ENCODE measurements at regions not wholly inside any gene's neighbourhood (a gene's known extent, or its start where the extent isn't known, plus 50 kb on each side); places are given as distances from the start of the nearest gene placed in this dataset.
"Not testable (repeated sequence)": the region's sequence is repeated elsewhere in the genome, so short reads cannot be mapped to it uniquely, and the experiment has no call there.

- no peak for DNase-seq
Observed at GRCh38 chr21:22311741-22312462, 1313.7 kb downstream of the NCAM2 start.

- DNase-seq = no peak
Observed at GRCh38 chr21:22314963-22315362, 1316.8 kb downstream of the NCAM2 start.

GRCh38 chr21:22319435-22319834 lies 1321.2 kb downstream of the NCAM2 start:
- no peak for DNase-seq

- DNase-seq = no peak
Observed at GRCh38 chr21:22342889-22343288, 1344.7 kb downstream of the NCAM2 start.

- DNase-seq = no peak
Observed at GRCh38 chr21:22343303-22343702, 1345.1 kb downstream of the NCAM2 start.

GRCh38 chr21:22343721-22344120 lies 1345.5 kb downstream of the NCAM2 start:
- no peak for DNase-seq

GRCh38 chr21:22345624-22346023 lies 1347.4 kb downstream of the NCAM2 start:
- no peak for DNase-seq

- DNase-seq = no peak
Observed at GRCh38 chr21:22346576-22346975, 1348.4 kb downstream of the NCAM2 start.

- no peak for DNase-seq
Observed at GRCh38 chr21:22351076-22351475, 1352.9 kb downstream of the NCAM2 start.

- no peak for DNase-seq
Observed at GRCh38 chr21:22352088-22352487, 1353.9 kb downstream of the NCAM2 start.

GRCh38 chr21:22355949-22356348 lies 1357.7 kb downstream of the NCAM2 start:
- DNase-seq = no peak

GRCh38 chr21:22356663-22357062 lies 1358.5 kb downstream of the NCAM2 start:
- DNase-seq = no peak

- DNase-seq = not testable (repeated sequence)
Observed at GRCh38 chr21:22359599-22359998, 1361.4 kb downstream of the NCAM2 start.

- DNase-seq = no peak
Observed at GRCh38 chr21:22363504-22363903, 1365.3 kb downstream of the NCAM2 start.

GRCh38 chr21:22364163-22364562 lies 1366.0 kb downstream of the NCAM2 start:
- DNase-seq = no peak

- no peak for DNase-seq
Observed at GRCh38 chr21:22374218-22374969, 1376.2 kb downstream of the NCAM2 start.

GRCh38 chr21:22377795-22378194 lies 1379.6 kb downstream of the NCAM2 start:
- DNase-seq = not testable (repeated sequence)

GRCh38 chr21:22393324-22393723 lies 1395.1 kb downstream of the NCAM2 start:
- DNase-seq = no peak

- no peak for DNase-seq
Observed at GRCh38 chr21:22395965-22396364, 1397.8 kb downstream of the NCAM2 start.

GRCh38 chr21:22399681-22400514 lies 1401.7 kb downstream of the NCAM2 start:
- DNase-seq = no peak

- no peak for DNase-seq
Observed at GRCh38 chr21:22409571-22409970, 1411.4 kb downstream of the NCAM2 start.

GRCh38 chr21:22416555-22416954 lies 1418.3 kb downstream of the NCAM2 start:
- no peak for DNase-seq

GRCh38 chr21:22421416-22422180 lies 1423.4 kb downstream of the NCAM2 start:
- no peak for DNase-seq
